HepG2 (cell line): ENCODE measurements at regions not wholly inside any gene's neighbourhood (a gene's known extent, or its start where the extent isn't known, plus 50 kb on each side); places are given as distances from the start of the nearest gene placed in this dataset.

Experiments used
- CREM ChIP-seq, 2 experiments: sonication (generic) in 1 of 2; formaldehyde crosslinking in 1 of 2; IDR thresholded peaks; 2 replicates each; pipeline versions ENCODE4 v1.4.0 to v1.6.1; 2016 to 2020; ENCODE audit warnings: antibody characterized with exemption in 1 of 2, mild to moderate bottlenecking in 1 of 2, missing genetic modification reagents in 1 of 2
- CSRNP1 ChIP-seq: sonication (generic); formaldehyde crosslinking; IDR thresholded peaks from 2 replicates; pipeline ENCODE4 v1.8.1; 2023; ENCODE audit warnings: mild to moderate bottlenecking, missing genetic modification reagents
- EP300 ChIP-seq, 3 experiments: sonication (generic) in 1 of 3; formaldehyde crosslinking in 1 of 3; IDR thresholded peaks; 2 replicates each; pipeline versions ENCODE4 v1.5.1 to v1.6.1; 2011 to 2020; ENCODE audit warnings: low read depth in 2 of 3, low read length in 2 of 3, borderline replicate concordance in 1 of 3, improper control_type of control experiment in 1 of 3, mild to moderate bottlenecking in 1 of 3, missing genetic modification reagents in 1 of 3, moderate library complexity in 1 of 3
- ETS1 ChIP-seq: sonication (generic); formaldehyde crosslinking; IDR thresholded peaks from 2 replicates; pipeline ENCODE4 v1.4.0; 2020; ENCODE audit warnings: missing genetic modification reagents
- FOXA3 ChIP-seq: IDR thresholded peaks from 2 replicates; pipeline ENCODE4 v1.6.1; 2016; ENCODE audit warnings: missing genetic modification reagents, missing compliant biosample characterization
- FOXP4 ChIP-seq: sonication (generic); formaldehyde crosslinking; IDR thresholded peaks from 2 replicates; pipeline ENCODE4 v1.4.0; 2020; ENCODE audit warnings: missing genetic modification reagents
- ISL2 ChIP-seq: sonication (generic); formaldehyde crosslinking; IDR thresholded peaks from 2 replicates; pipeline ENCODE4 v1.5.0; 2020; ENCODE audit warnings: missing genetic modification reagents
- KAT2B ChIP-seq: fragments of 150-350 bp; IDR thresholded peaks from 2 replicates; pipeline ENCODE4 v1.6.1; 2014; ENCODE audit warnings: low read depth, low read length, borderline replicate concordance
- MAF1 ChIP-seq: sonication (generic); formaldehyde crosslinking; IDR thresholded peaks from 2 replicates; pipeline ENCODE4 v1.5.0; 2020; ENCODE audit warnings: missing genetic modification reagents, borderline replicate concordance
- NR2F6 ChIP-seq, 2 experiments: IDR thresholded peaks; 2 replicates each; pipeline ENCODE4 v1.6.1; 2016; ENCODE audit warnings: antibody characterized with exemption in 1 of 2, mild to moderate bottlenecking in 1 of 2
- ONECUT2 ChIP-seq: sonication (generic); formaldehyde crosslinking; IDR thresholded peaks from 2 replicates; pipeline ENCODE4 v1.4.0; 2020; ENCODE audit warnings: missing genetic modification reagents
- SOX5 ChIP-seq: IDR thresholded peaks from 2 replicates; pipeline ENCODE4 v1.6.1; 2016; ENCODE audit warnings: borderline replicate concordance
- SP2 ChIP-seq: sonication (generic); formaldehyde crosslinking; IDR thresholded peaks from 2 replicates; pipeline ENCODE4 v1.5.1; 2020; ENCODE audit warnings: mild to moderate bottlenecking, missing genetic modification reagents
- TBX3 ChIP-seq: fragments of 450-650 bp; IDR thresholded peaks from 2 replicates; pipeline ENCODE4 v1.6.1; 2017; ENCODE audit warnings: antibody characterized with exemption, mild to moderate bottlenecking, inconsistent platforms, borderline replicate concordance
- TEAD3 ChIP-seq: optimal IDR thresholded peaks from 2 replicates; pipeline ENCODE3; 2016; ENCODE audit warnings: borderline replicate concordance
- TMF1 ChIP-seq: sonication (generic); formaldehyde crosslinking; IDR thresholded peaks from 2 replicates; pipeline ENCODE4 v1.8.1; 2022; ENCODE audit warnings: low read depth, missing genetic modification reagents
- ZNF280D ChIP-seq: sonication (generic); formaldehyde crosslinking; IDR thresholded peaks from 2 replicates; pipeline ENCODE4 v1.5.1; 2020; ENCODE audit warnings: mild to moderate bottlenecking, missing genetic modification reagents
- ZNF362 ChIP-seq: sonication (generic); formaldehyde crosslinking; IDR thresholded peaks from 2 replicates; pipeline ENCODE4 v1.4.0; 2020; ENCODE audit warnings: missing genetic modification reagents, mild to moderate bottlenecking, borderline replicate concordance
- ZNF558 ChIP-seq: sonication (generic); formaldehyde crosslinking; IDR thresholded peaks from 2 replicates; pipeline ENCODE4 v1.9.0; 2022; ENCODE audit warnings: mild to moderate bottlenecking, missing genetic modification reagents, borderline replicate concordance
- ZNF652 ChIP-seq: IDR thresholded peaks from 2 replicates; pipeline ENCODE4 v1.6.1; 2016; ENCODE audit warnings: low read depth, borderline replicate concordance
- ZNF775 ChIP-seq: sonication (generic); formaldehyde crosslinking; IDR thresholded peaks from 2 replicates; pipeline ENCODE4 v1.4.0; 2020; ENCODE audit warnings: missing genetic modification reagents, mild to moderate bottlenecking, moderate library complexity, borderline replicate concordance

GRCh38 chrX:128754130-128754529 lies 701.9 kb upstream of the ACTRT1 start (continued):
- peak; percentile 21; the same call in 1 of the 2 replicates for TF ChIP-seq NR2F6 (IDR thresholded peaks at IDR 0.05)
- no peak for TF ChIP-seq NR2F6 (CRISPR knock-in tag; IDR thresholded peaks at IDR 0.05)
- TF ChIP-seq ZNF775 (CRISPR knock-in tag), result no peak
- TF ChIP-seq CSRNP1 (CRISPR knock-in tag), result no peak
- peak; percentile 22 for TF ChIP-seq TEAD3 (CRISPR knock-in tag)
- TF ChIP-seq ETS1, result no peak
- TF ChIP-seq FOXA3 (CRISPR knock-in tag), result peak; percentile 68; the same call in 1 of the 2 replicates
- no peak for TF ChIP-seq SP2 (CRISPR knock-in tag)
- no peak for TF ChIP-seq ZNF652 (CRISPR knock-in tag)
- TF ChIP-seq ZNF362, result peak; percentile 67; the same call in 1 of the 2 replicates
- TF ChIP-seq MAF1 (CRISPR knock-in tag), result no peak
- peak; percentile 46 for TF ChIP-seq FOXP4
- TF ChIP-seq ZNF558 (CRISPR knock-in tag), result no peak
- TF ChIP-seq ONECUT2, result peak; percentile 73
- peak; percentile 97 for TF ChIP-seq TBX3
- no peak for TF ChIP-seq TMF1 (CRISPR knock-in tag)
- TF ChIP-seq SOX5 (CRISPR knock-in tag), result peak; percentile 65
- peak; percentile 52; the same call in 1 of the 2 replicates for TF ChIP-seq ISL2 (CRISPR knock-in tag)
- TF ChIP-seq ZNF280D (CRISPR knock-in tag), result no peak
- peak in 1 of 2 experiments; percentile 72; a peak in 1 of 4 replicates for TF ChIP-seq EP300 (IDR thresholded peaks at IDR 0.05; ENCODE audit: low read depth in 2 of 2, low read length in 2 of 2)
- TF ChIP-seq EP300 (CRISPR knock-in tag; IDR thresholded peaks at IDR 0.05; ENCODE audit: borderline replicate concordance), result no peak
- peak; percentile 57; the same call in 1 of the 2 replicates for TF ChIP-seq CREM (IDR thresholded peaks at IDR 0.05)
- TF ChIP-seq CREM (CRISPR knock-in tag; IDR thresholded peaks at IDR 0.05), result no peak
- peak; percentile 31; the same call in 1 of the 2 replicates for TF ChIP-seq KAT2B
